Activated naive CD8-positive, alpha-beta T cell treated with anti-CD3 and anti-CD28 coated beads, Interleukin-2, amount 10 ng/mL, durations not matched to agents 7 days and 5 days (primary cell): ENCODE measurements at regions not wholly inside any gene's neighbourhood (a gene's known extent, or its start where the extent isn't known, plus 50 kb on each side); places are given as distances from the start of the nearest gene placed in this dataset.

Experiments
- ATAC-seq: fragments of 150-1000 bp; cut with Tn5 transposase; one replicate; pipeline ENCODE4 v1.10.0; 2021; ENCODE audit warnings: low read depth, moderate library complexity
- POLR2A ChIA-PET: fragments of 350-600 bp; sonication (Branson Sonifier 250); formaldehyde crosslinking; loops from one replicate; lab custom pipeline; 2021; ENCODE audit warnings: antibody characterized with exemption; lab: Charles Lee
- DNase-seq: peaks from one replicate; pipeline ENCODE4 v3.0.0; 2021
- H3K27ac Mint-ChIP-seq: one replicate; pipeline ENCODE4 v1.8.0; 2022; ENCODE audit warnings: mild to moderate bottlenecking, mixed read lengths
- H3K27me3 Mint-ChIP-seq: one replicate; pipeline ENCODE4 v1.8.0; 2022; ENCODE audit warnings: mild to moderate bottlenecking, moderate library complexity, mixed read lengths
- H3K36me3 Mint-ChIP-seq: one replicate; pipeline ENCODE4 v1.8.0; 2021; ENCODE audit warnings: mild to moderate bottlenecking, mixed read lengths
- H3K4me1 Mint-ChIP-seq: one replicate; pipeline ENCODE4 v1.8.0; 2021; ENCODE audit warnings: mixed read lengths
- H3K4me3 Mint-ChIP-seq: one replicate; pipeline ENCODE4 v1.8.0; 2022; ENCODE audit warnings: mild to moderate bottlenecking, moderate library complexity, mixed read lengths
- H3K9me3 Mint-ChIP-seq: one replicate; pipeline ENCODE4 v1.8.0; 2021; ENCODE audit warnings: mixed read lengths

GRCh38 chr5:23257656-23258055 lies 249.8 kb upstream of the PRDM9 start:
- H3K9me3 Mint-ChIP-seq: peaks cover 2% of the 10 kb centered on the region
- no peak overlapping the region for H3K27ac Mint-ChIP-seq
- H3K4me1 Mint-ChIP-seq: no peaks in the 10 kb centered on the region
- H3K4me3 Mint-ChIP-seq: no peak overlapping the region
- ATAC-seq (no peak), DNase-seq (no peak)
- no peaks in the 10 kb centered on the region for H3K27me3 Mint-ChIP-seq
- POLR2A ChIA-PET: no interaction called here
- H3K36me3 Mint-ChIP-seq: no peaks in the 10 kb centered on the region

GRCh38 chr5:23253621-23254198 lies 253.7 kb upstream of the PRDM9 start:
- no peaks in the 10 kb centered on the region for H3K4me1 Mint-ChIP-seq
- DNase-seq (no peak), ATAC-seq (no peak)
- H3K9me3 Mint-ChIP-seq: peaks cover 2% of the 10 kb centered on the region
- H3K27me3 Mint-ChIP-seq: no peaks in the 10 kb centered on the region
- POLR2A ChIA-PET: no interaction called here
- no peaks in the 10 kb centered on the region for H3K36me3 Mint-ChIP-seq
- H3K4me3 Mint-ChIP-seq: no peak overlapping the region
- no peak overlapping the region for H3K27ac Mint-ChIP-seq

- ATAC-seq (no peak), DNase-seq (no peak)
- no peak overlapping the region for H3K4me3 Mint-ChIP-seq
- POLR2A ChIA-PET: no interaction called here
- H3K4me1 Mint-ChIP-seq: no peaks in the 10 kb centered on the region
- H3K36me3 Mint-ChIP-seq: no peaks in the 10 kb centered on the region
- no peak overlapping the region for H3K27ac Mint-ChIP-seq
- H3K9me3 Mint-ChIP-seq: peaks cover 9% of the 10 kb centered on the region
- no peaks in the 10 kb centered on the region for H3K27me3 Mint-ChIP-seq
Measured at GRCh38 chr5:23242891-23243290, 264.5 kb upstream of the PRDM9 start.

GRCh38 chr5:23235246-23235645 lies 272.2 kb upstream of the PRDM9 start:
- Mint-ChIP-seq H3K27ac (no peak overlapping the region), H3K9me3 (peaks cover 7% of the 10 kb centered on the region), H3K27me3 (no peaks in the 10 kb centered on the region), H3K4me3 (no peak overlapping the region), H3K36me3 (no peaks in the 10 kb centered on the region), H3K4me1 (no peaks in the 10 kb centered on the region)
- POLR2A ChIA-PET: no interaction called here
- DNase-seq (no peak), ATAC-seq (no peak)

GRCh38 chr5:23234197-23234596 lies 273.2 kb upstream of the PRDM9 start:
- peaks cover 7% of the 10 kb centered on the region for H3K9me3 Mint-ChIP-seq
- ATAC-seq: no peak

GRCh38 chr5:23223846-23224245 lies 283.6 kb upstream of the PRDM9 start:
- H3K4me3 Mint-ChIP-seq: no peak overlapping the region
- no peaks in the 10 kb centered on the region for H3K36me3 Mint-ChIP-seq
- DNase-seq (no peak), ATAC-seq (no peak)
- H3K9me3 Mint-ChIP-seq: peaks cover 3% of the 10 kb centered on the region
- no peaks in the 10 kb centered on the region for H3K27me3 Mint-ChIP-seq
- POLR2A ChIA-PET: no interaction called here
- H3K4me1 Mint-ChIP-seq: no peaks in the 10 kb centered on the region
- H3K27ac Mint-ChIP-seq: no peak overlapping the region

More at GRCh38 chr5:23234197-23234596, 273.2 kb upstream of the PRDM9 start:
- no peaks in the 10 kb centered on the region for H3K36me3 Mint-ChIP-seq
- no peak for DNase-seq
- H3K27me3 Mint-ChIP-seq: no peaks in the 10 kb centered on the region
- POLR2A ChIA-PET: no interaction called here
- no peaks in the 10 kb centered on the region for H3K4me1 Mint-ChIP-seq
- no peak overlapping the region for H3K27ac Mint-ChIP-seq
- no peak overlapping the region for H3K4me3 Mint-ChIP-seq

GRCh38 chr5:23221831-23222230 lies 285.6 kb upstream of the PRDM9 start:
- H3K27ac Mint-ChIP-seq: no peak overlapping the region
- no peak for ATAC-seq
- peaks cover 4% of the 10 kb centered on the region for H3K9me3 Mint-ChIP-seq

GRCh38 chr5:23217159-23217558 lies 290.2 kb upstream of the PRDM9 start:
- Mint-ChIP-seq H3K4me3 (no peak overlapping the region), H3K9me3 (peaks cover 2% of the 10 kb centered on the region), H3K27me3 (no peaks in the 10 kb centered on the region), H3K36me3 (no peaks in the 10 kb centered on the region), H3K4me1 (no peaks in the 10 kb centered on the region), H3K27ac (no peak overlapping the region)
- POLR2A ChIA-PET: no interaction called here
- DNase-seq (no peak), ATAC-seq (no peak)

More at GRCh38 chr5:23221831-23222230, 285.6 kb upstream of the PRDM9 start:
- Mint-ChIP-seq H3K27me3 (no peaks in the 10 kb centered on the region), H3K4me3 (no peak overlapping the region), H3K4me1 (no peaks in the 10 kb centered on the region), H3K36me3 (no peaks in the 10 kb centered on the region)
- POLR2A ChIA-PET: no interaction called here
- no peak for DNase-seq

GRCh38 chr5:23216345-23216744 lies 291.1 kb upstream of the PRDM9 start:
- Mint-ChIP-seq H3K4me3 (no peak overlapping the region), H3K27ac (no peak overlapping the region), H3K4me1 (no peaks in the 10 kb centered on the region), H3K9me3 (peaks cover 4% of the 10 kb centered on the region), H3K27me3 (no peaks in the 10 kb centered on the region), H3K36me3 (no peaks in the 10 kb centered on the region)
- ATAC-seq (no peak), DNase-seq (no peak)
- POLR2A ChIA-PET: no interaction called here

GRCh38 chr5:23208959-23209431 lies 298.4 kb upstream of the PRDM9 start:
- no peak overlapping the region for H3K4me3 Mint-ChIP-seq
- no peak overlapping the region for H3K27ac Mint-ChIP-seq
- no peaks in the 10 kb centered on the region for H3K36me3 Mint-ChIP-seq
- POLR2A ChIA-PET: no interaction called here
- peaks cover 3% of the 10 kb centered on the region for H3K9me3 Mint-ChIP-seq
- H3K4me1 Mint-ChIP-seq: no peaks in the 10 kb centered on the region
- no peak for DNase-seq
- peak; percentile 42 for ATAC-seq
- H3K27me3 Mint-ChIP-seq: no peaks in the 10 kb centered on the region

- Mint-ChIP-seq H3K4me3 (no peak overlapping the region), H3K27ac (no peak overlapping the region), H3K9me3 (peaks cover 6% of the 10 kb centered on the region), H3K36me3 (no peaks in the 10 kb centered on the region), H3K4me1 (no peaks in the 10 kb centered on the region), H3K27me3 (no peaks in the 10 kb centered on the region)
- POLR2A ChIA-PET: no interaction called here
- DNase-seq: no peak
- no peak for ATAC-seq
Measured at GRCh38 chr5:23204111-23204510, 303.3 kb upstream of the PRDM9 start.

GRCh38 chr5:23169660-23170416 lies 316.7 kb upstream of the CDH12 start:
- POLR2A ChIA-PET: no interaction called here
- no peak overlapping the region for H3K4me3 Mint-ChIP-seq
- peaks cover 4% of the 10 kb centered on the region for H3K9me3 Mint-ChIP-seq
- no peaks in the 10 kb centered on the region for H3K27me3 Mint-ChIP-seq
- H3K36me3 Mint-ChIP-seq: no peaks in the 10 kb centered on the region
- DNase-seq: no peak
- no peak for ATAC-seq
- no peaks in the 10 kb centered on the region for H3K4me1 Mint-ChIP-seq
- H3K27ac Mint-ChIP-seq: no peak overlapping the region

- DNase-seq (no peak), ATAC-seq (no peak)
- H3K4me3 Mint-ChIP-seq: no peak overlapping the region
- no peaks in the 10 kb centered on the region for H3K4me1 Mint-ChIP-seq
- H3K27me3 Mint-ChIP-seq: no peaks in the 10 kb centered on the region
- H3K27ac Mint-ChIP-seq: no peak overlapping the region
- H3K9me3 Mint-ChIP-seq: peaks cover 4% of the 10 kb centered on the region
- POLR2A ChIA-PET: no interaction called here
- H3K36me3 Mint-ChIP-seq: no peaks in the 10 kb centered on the region
Measured at GRCh38 chr5:23164971-23165370, 311.8 kb upstream of the CDH12 start.

GRCh38 chr5:23158179-23158578 lies 305.0 kb upstream of the CDH12 start:
- Mint-ChIP-seq H3K4me3 (no peak overlapping the region), H3K36me3 (no peaks in the 10 kb centered on the region), H3K27ac (no peak overlapping the region), H3K27me3 (no peaks in the 10 kb centered on the region), H3K4me1 (no peaks in the 10 kb centered on the region), H3K9me3 (no peaks in the 10 kb centered on the region)
- ATAC-seq: no peak
- no peak for DNase-seq
- POLR2A ChIA-PET: no interaction called here
